Upper lobe of left lung (tissue), 6 donors: ENCODE measurements at regions not wholly inside any gene's neighbourhood (a gene's known extent, or its start where the extent isn't known, plus 50 kb on each side); places are given as distances from the start of the nearest gene placed in this dataset.
"Not testable (repeated sequence)": the region's sequence is repeated elsewhere in the genome, so short reads cannot be mapped to it uniquely, and the experiment has no call there.

Experiments used
- ATAC-seq, 2 donors: fragments of 200-7000 bp; cut with Tn5 transposase; one replicate each; pipeline ENCODE4 v1.9.1; 2022; ENCODE audit warnings: mild to moderate bottlenecking in 2 of 2, moderate library complexity in 2 of 2; ENCODE audit not compliant: low FRiP score in 2 of 2
- DNase-seq, 2 donors: peaks; one replicate each; pipeline ENCODE4 v3.0.0-alpha.2; 2019 to 2020
- H3K27ac ChIP-seq, 4 donors: fragments of 200-600 bp; sonication (generic); one replicate each; pipeline ENCODE4 v1.5.1; 2016 to 2019
- H3K27me3 ChIP-seq, 4 donors: fragments of 200-600 bp; sonication (generic); one replicate each; pipeline ENCODE4 v1.5.1; 2017 to 2019
- H3K36me3 ChIP-seq, 4 donors: fragments of 200-600 bp; sonication (generic); one replicate each; pipeline ENCODE4 v1.5.1; 2016 to 2019
- H3K4me1 ChIP-seq, 4 donors: fragments of 200-600 bp; sonication (generic); one replicate each; pipeline ENCODE4 v1.5.1; 2018 to 2019
- H3K4me3 ChIP-seq, 4 donors: fragments of 200-600 bp; sonication (generic); one replicate each; pipeline ENCODE4 v1.5.1; 2017 to 2019; ENCODE audit warnings: mild to moderate bottlenecking in 2 of 4, moderate library complexity in 1 of 4
- H3K9me3 ChIP-seq, 4 donors: fragments of 200-600 bp; sonication (generic); one replicate each; pipeline ENCODE4 v1.5.1; 2018 to 2019
- EP300 ChIP-seq, 4 donors: sonication (generic); formaldehyde crosslinking; IDR thresholded peaks; one replicate each; pipeline ENCODE4 v1.5.1; 2017; ENCODE audit warnings: antibody characterized with exemption in 4 of 4, control low read depth in 2 of 4
- POLR2A ChIP-seq, 4 donors: fragments of 450-650 bp; IDR thresholded peaks; one replicate each; pipeline ENCODE4 v1.5.1; 2016 to 2017; ENCODE audit warnings: antibody characterized with exemption in 4 of 4, mild to moderate bottlenecking in 2 of 4
- POLR2AphosphoS5 ChIP-seq, 2 donors: sonication (generic); formaldehyde crosslinking; IDR thresholded peaks; one replicate each; pipeline ENCODE4 v1.5.1; 2017; ENCODE audit warnings: antibody characterized with exemption in 2 of 2
- WGBS, 2 donors: methylation state at CpG; one replicate each; pipeline ENCODE4 v1.1.5; 2017 to 2018; 5-methylcytosine and 5-hydroxymethylcytosine counted together
- TF ChIP-seq, protein P1 (sequence below), 6 experiments: fragments of 450-650 bp in 4 of 6; fragments of 200-600 bp in 2 of 6; sonication (generic) in 2 of 6; IDR thresholded peaks; one replicate each; pipeline ENCODE4 v1.5.1; 2016 to 2019; ENCODE audit warnings: antibody characterized with exemption in 6 of 6
- donor health status: DM: no; HTN: no; CAD: no; lungs with moderate emphysema.
- donor health status: DM: no; HTN: yes; CAD: no; lungs with severe emphysema.

DNA sequence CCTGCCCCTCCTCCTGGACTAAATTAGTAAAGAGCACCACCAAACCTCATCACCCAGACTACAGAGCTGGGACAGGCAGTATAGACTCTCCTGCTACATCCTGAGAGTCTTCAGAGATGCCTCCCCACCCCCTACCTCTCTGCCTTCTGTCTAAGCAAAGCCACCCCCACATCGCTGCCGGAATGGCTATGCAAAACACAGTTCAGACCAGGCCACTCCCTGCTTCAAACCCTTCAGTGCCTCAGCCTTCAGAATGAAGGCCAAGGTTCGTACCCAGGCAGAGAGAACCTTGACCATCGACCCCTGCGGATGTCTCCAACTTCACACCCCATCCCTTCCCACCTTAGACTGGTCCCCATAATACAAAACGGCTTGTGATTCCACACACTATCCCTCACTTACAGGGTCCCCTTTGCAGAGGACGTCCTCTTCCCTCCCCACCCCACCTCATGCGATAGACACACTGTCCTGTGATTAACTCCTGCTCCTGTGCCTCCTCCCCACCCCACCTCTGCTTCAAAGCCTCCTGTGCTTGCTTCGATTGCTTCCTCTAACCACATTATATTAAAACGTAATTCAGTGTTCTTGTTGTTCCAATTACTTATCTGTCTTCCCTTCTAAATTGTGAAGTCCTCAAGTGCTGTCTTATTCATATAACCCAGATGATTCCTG, 175.3 kb downstream of the UACA start:
- H3K27me3 ChIP-seq = peaks cover 0 to 6% (median 2%) of the 10 kb centered on the region in 4 donors
- 85 to 90% methylated on average over 10 of the region's 10 CpGs for WGBS, 2 donors

DNA sequence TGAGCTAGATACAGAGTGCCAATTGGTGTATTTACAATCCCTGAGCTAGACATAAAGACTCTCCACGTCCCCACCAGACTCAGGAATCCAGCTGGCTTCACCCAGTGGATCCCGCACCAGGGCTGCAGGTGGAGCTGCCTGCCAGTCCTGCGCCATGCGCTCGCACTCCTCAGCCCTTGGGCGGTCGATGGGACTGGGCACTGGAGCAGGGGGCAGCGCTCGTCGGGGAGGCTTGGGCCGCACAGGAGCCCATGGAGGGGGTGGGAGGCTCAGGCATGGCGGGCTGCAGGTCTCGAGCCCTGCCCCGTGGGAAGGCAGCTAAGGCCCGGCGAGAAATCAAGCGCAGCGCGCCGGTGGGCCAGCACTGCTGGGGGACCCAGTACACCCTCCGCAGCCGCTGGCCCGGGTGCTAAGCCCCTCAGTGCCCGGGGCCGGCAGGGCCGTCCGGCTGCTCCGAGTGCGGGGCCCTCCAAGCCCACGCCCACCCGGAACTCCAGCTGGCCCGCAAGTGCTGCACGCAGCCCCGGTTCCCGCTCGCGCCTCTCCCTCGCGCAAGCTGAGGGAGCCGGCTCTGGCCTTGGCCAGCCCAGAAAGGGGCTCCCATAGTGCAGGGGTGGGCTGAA, 176.2 kb downstream of the UACA start:
- peak in 1 of 2 donors; percentile 59 for DNase-seq
- H3K27me3 ChIP-seq, H3K27ac ChIP-seq, H3K9me3 ChIP-seq, H3K36me3 ChIP-seq, ATAC-seq, H3K4me3 ChIP-seq: not testable (repeated sequence)
- peaks cover 4 to 10% (median 6%) of the 10 kb centered on the region in 4 donors for H3K4me1 ChIP-seq
- 98% methylated on average over 38 of the region's 40 CpGs; no CpG with 5 or more reads in 1 of the 2 donors for WGBS, 2 donors

More for the DNA sequence above, 175.3 kb downstream of the UACA start:
- ATAC-seq (no peak), DNase-seq (no peak)
- no peaks in the 10 kb centered on the region for H3K9me3 ChIP-seq
- no peak overlapping the region for H3K4me3 ChIP-seq
- H3K4me1 ChIP-seq = peaks cover 4 to 10% (median 6%) of the 10 kb centered on the region in 4 donors
- H3K36me3 ChIP-seq = no peaks in the 10 kb centered on the region
- no peak overlapping the region for H3K27ac ChIP-seq
- no peak for TF ChIP-seq EP300 (IDR thresholded peaks at IDR 0.05)
- no peak for TF ChIP-seq POLR2AphosphoS5 (IDR thresholded peaks at IDR 0.05)
- TF ChIP-seq, protein P1, sequence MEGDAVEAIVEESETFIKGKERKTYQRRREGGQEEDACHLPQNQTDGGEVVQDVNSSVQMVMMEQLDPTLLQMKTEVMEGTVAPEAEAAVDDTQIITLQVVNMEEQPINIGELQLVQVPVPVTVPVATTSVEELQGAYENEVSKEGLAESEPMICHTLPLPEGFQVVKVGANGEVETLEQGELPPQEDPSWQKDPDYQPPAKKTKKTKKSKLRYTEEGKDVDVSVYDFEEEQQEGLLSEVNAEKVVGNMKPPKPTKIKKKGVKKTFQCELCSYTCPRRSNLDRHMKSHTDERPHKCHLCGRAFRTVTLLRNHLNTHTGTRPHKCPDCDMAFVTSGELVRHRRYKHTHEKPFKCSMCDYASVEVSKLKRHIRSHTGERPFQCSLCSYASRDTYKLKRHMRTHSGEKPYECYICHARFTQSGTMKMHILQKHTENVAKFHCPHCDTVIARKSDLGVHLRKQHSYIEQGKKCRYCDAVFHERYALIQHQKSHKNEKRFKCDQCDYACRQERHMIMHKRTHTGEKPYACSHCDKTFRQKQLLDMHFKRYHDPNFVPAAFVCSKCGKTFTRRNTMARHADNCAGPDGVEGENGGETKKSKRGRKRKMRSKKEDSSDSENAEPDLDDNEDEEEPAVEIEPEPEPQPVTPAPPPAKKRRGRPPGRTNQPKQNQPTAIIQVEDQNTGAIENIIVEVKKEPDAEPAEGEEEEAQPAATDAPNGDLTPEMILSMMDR (IDR thresholded peaks at IDR 0.05) = no peak
- no peak for TF ChIP-seq POLR2A (IDR thresholded peaks at IDR 0.05)

DNA sequence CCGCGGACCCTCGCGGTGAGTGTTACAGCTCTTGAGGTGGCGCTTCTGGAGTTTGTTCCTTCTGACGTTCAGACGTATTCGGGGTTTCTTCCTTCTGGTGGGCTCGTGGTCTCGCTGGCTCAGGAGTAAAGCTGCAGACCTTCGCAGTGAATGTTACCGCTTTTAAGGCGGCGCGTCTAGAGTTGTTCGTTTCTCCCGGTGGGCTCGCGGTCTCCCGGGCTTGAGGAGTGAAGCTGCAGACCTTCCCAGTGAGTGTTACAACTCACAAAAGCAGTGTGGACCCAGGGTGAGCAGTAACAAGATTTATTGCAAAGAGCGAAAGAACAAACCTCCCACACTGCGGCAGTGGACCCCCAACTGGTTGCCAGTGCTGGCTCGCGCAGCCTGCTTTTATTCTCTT, 177.1 kb downstream of the UACA start:
- no peak for ATAC-seq
- WGBS, 2 donors = 90 to 94% methylated on average over 24 of the region's 24 CpGs

DNA sequence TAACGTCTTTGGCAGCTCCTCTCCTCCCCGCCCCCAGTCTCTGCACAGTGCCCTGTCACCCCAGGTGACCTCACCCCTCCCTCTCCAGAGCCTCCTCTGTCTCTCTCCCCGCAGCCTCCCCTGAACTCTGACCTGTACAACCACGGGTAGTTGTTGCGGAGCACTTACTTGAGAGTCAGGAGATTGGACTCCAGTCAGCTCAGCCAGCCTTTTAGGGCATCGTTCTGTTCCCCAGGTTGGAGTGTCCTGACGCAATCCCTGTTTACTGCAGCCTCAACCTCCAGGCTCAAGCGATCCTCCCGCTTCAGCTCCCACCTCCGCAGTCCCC, 177.7 kb downstream of the UACA start:
- no peak for DNase-seq

More for the DNA sequence above, 177.1 kb downstream of the UACA start:
- Histone ChIP-seq H3K9me3 (no peaks in the 10 kb centered on the region), H3K27me3 (peaks cover 0 to 6% (median 2%) of the 10 kb centered on the region in 4 donors), H3K36me3 (no peaks in the 10 kb centered on the region), H3K27ac (no peak overlapping the region), H3K4me3 (no peak overlapping the region), H3K4me1 (peaks cover 4 to 10% (median 6%) of the 10 kb centered on the region in 4 donors)
- no peak for TF ChIP-seq EP300 (IDR thresholded peaks at IDR 0.05)
- TF ChIP-seq, protein P1 (IDR thresholded peaks at IDR 0.05) = no peak
- no peak for TF ChIP-seq POLR2A (IDR thresholded peaks at IDR 0.05)
- no peak for TF ChIP-seq POLR2AphosphoS5 (IDR thresholded peaks at IDR 0.05)
- no peak for DNase-seq

More for the DNA sequence above, 177.7 kb downstream of the UACA start:
- no peak for ATAC-seq
- no peak overlapping the region for H3K27ac ChIP-seq
- no peak overlapping the region for H3K4me3 ChIP-seq
- H3K36me3 ChIP-seq = no peaks in the 10 kb centered on the region
- H3K27me3 ChIP-seq = peaks cover 0 to 6% (median 2%) of the 10 kb centered on the region in 4 donors
- no peaks in the 10 kb centered on the region for H3K9me3 ChIP-seq
- TF ChIP-seq, protein P1 (IDR thresholded peaks at IDR 0.05) = no peak
- TF ChIP-seq POLR2A (IDR thresholded peaks at IDR 0.05) = no peak
- no peak for TF ChIP-seq EP300 (IDR thresholded peaks at IDR 0.05)
- no peak for TF ChIP-seq POLR2AphosphoS5 (IDR thresholded peaks at IDR 0.05)
- peaks cover 4 to 10% (median 6%) of the 10 kb centered on the region in 4 donors for H3K4me1 ChIP-seq
- WGBS, 2 donors = 44 to 52% methylated on average over 10 of the region's 10 CpGs
